Uterus (tissue), 3 donors: ENCODE measurements at regions not wholly inside any gene's neighbourhood (a gene's known extent, or its start where the extent isn't known, plus 50 kb on each side); places are given as distances from the start of the nearest gene placed in this dataset.

ENCODE experiments used
- DNase-seq, 2 donors: peaks; one replicate each; pipeline ENCODE4 v3.0.0-alpha.2; 2019 to 2020
- H3K27ac ChIP-seq, 2 donors: fragments of 200-600 bp; sonication (generic); 1 replicate in 1 of 2; 2 replicates in 1 of 2; pipeline ENCODE4 v1.5.1; 2016 to 2018
- H3K27me3 ChIP-seq, 2 donors: fragments of 200-600 bp; sonication (generic); one replicate each; pipeline ENCODE4 v1.5.1; 2018 to 2019; ENCODE audit warnings: control low read depth in 1 of 2
- H3K36me3 ChIP-seq, 2 donors: fragments of 200-600 bp; sonication (generic); one replicate each; pipeline ENCODE4 v1.5.1; 2019; ENCODE audit warnings: control low read depth in 1 of 2
- H3K4me1 ChIP-seq, 2 donors: fragments of 200-600 bp; sonication (generic); one replicate each; pipeline ENCODE4 v1.5.1; 2018 to 2019; ENCODE audit warnings: control low read depth in 1 of 2
- H3K4me3 ChIP-seq, 2 donors: fragments of 200-600 bp; sonication (generic); 1 replicate in 1 of 2; 2 replicates in 1 of 2; pipeline ENCODE4 v1.5.1; 2018 to 2019; ENCODE audit warnings: mild to moderate bottlenecking in 1 of 2
- H3K9me3 ChIP-seq, 2 donors: fragments of 200-600 bp; sonication (generic); one replicate each; pipeline ENCODE4 v1.5.1; 2019; ENCODE audit warnings: control low read depth in 1 of 2
- CTCF ChIP-seq, 4 experiments: fragments of 200-600 bp in 2 of 4; fragments of 450-650 bp in 2 of 4; sonication (generic) in 2 of 4; IDR thresholded peaks; one replicate each; pipeline ENCODE4 v1.5.1; 2016 to 2019; ENCODE audit warnings: antibody characterized with exemption in 4 of 4, mild to moderate bottlenecking in 2 of 4, moderate library complexity in 1 of 4
- POLR2A ChIP-seq, 2 donors: fragments of 450-650 bp; IDR thresholded peaks; one replicate each; pipeline ENCODE4 v1.6.1; 2016; ENCODE audit warnings: antibody characterized with exemption in 2 of 2, mild to moderate bottlenecking in 1 of 2, moderate library complexity in 1 of 2
- intact Hi-C: fragments of 100-400 bp; cut with DNase I; formaldehyde crosslinking; loops from one replicate; pipeline ENCODE4 v1.15.1; 2023; ENCODE audit warnings: low total_unique reads
- donor health status: DM: yes; HTN: yes; CAD: no.

- H3K36me3 ChIP-seq, result no peaks in the 10 kb centered on the region
- H3K4me3 ChIP-seq, result no peak overlapping the region
- no peaks in the 10 kb centered on the region for H3K27me3 ChIP-seq
- intact Hi-C loops, result no loop called here
- no peak overlapping the region for H3K27ac ChIP-seq
- no peaks in the 10 kb centered on the region for H3K9me3 ChIP-seq
- TF ChIP-seq CTCF (IDR thresholded peaks at IDR 0.05) (no peak), POLR2A (IDR thresholded peaks at IDR 0.05) (no peak)
- no peaks in the 10 kb centered on the region for H3K4me1 ChIP-seq
- peak; percentile 31 to 48 for DNase-seq
These were observed 115.0 kb downstream of the MN1 start for GRCh38 chr22:27686534-27686933.

- DNase-seq, result no peak
- intact Hi-C loops, result no loop called here
- Histone ChIP-seq H3K27ac (no peak overlapping the region), H3K27me3 (no peaks in the 10 kb centered on the region), H3K4me3 (no peak overlapping the region), H3K4me1 (no peaks in the 10 kb centered on the region), H3K9me3 (no peaks in the 10 kb centered on the region), H3K36me3 (no peaks in the 10 kb centered on the region)
- TF ChIP-seq POLR2A (IDR thresholded peaks at IDR 0.05), result no peak
- TF ChIP-seq CTCF (IDR thresholded peaks at IDR 0.05), result no peak
These were observed 113.5 kb downstream of the MN1 start for GRCh38 chr22:27687984-27688545.

GRCh38 chr22:27689664-27690063, 111.9 kb downstream of the MN1 start:
- H3K4me1 ChIP-seq, result no peaks in the 10 kb centered on the region
- H3K27ac ChIP-seq, result no peak overlapping the region
- no peak overlapping the region for H3K4me3 ChIP-seq
- no peak for DNase-seq
- intact Hi-C loops, result no loop called here
- no peaks in the 10 kb centered on the region for H3K36me3 ChIP-seq
- H3K27me3 ChIP-seq, result no peaks in the 10 kb centered on the region
- no peaks in the 10 kb centered on the region for H3K9me3 ChIP-seq
- TF ChIP-seq POLR2A (IDR thresholded peaks at IDR 0.05) (no peak), CTCF (IDR thresholded peaks at IDR 0.05) (no peak)

GRCh38 chr22:27690599-27690998, 111.0 kb downstream of the MN1 start:
- Histone ChIP-seq H3K27me3 (no peaks in the 10 kb centered on the region), H3K9me3 (no peaks in the 10 kb centered on the region), H3K4me3 (no peak overlapping the region), H3K36me3 (no peaks in the 10 kb centered on the region), H3K4me1 (no peaks in the 10 kb centered on the region), H3K27ac (no peak overlapping the region)
- TF ChIP-seq CTCF (IDR thresholded peaks at IDR 0.05) (no peak), POLR2A (IDR thresholded peaks at IDR 0.05) (no peak)
- intact Hi-C loops, result no loop called here
- DNase-seq, result no peak

- Histone ChIP-seq H3K27ac (no peak overlapping the region), H3K9me3 (no peaks in the 10 kb centered on the region), H3K4me3 (no peak overlapping the region), H3K27me3 (no peaks in the 10 kb centered on the region), H3K4me1 (no peaks in the 10 kb centered on the region), H3K36me3 (no peaks in the 10 kb centered on the region)
- TF ChIP-seq POLR2A (IDR thresholded peaks at IDR 0.05) (no peak), CTCF (IDR thresholded peaks at IDR 0.05) (no peak)
- intact Hi-C loops, result no loop called here
- no peak for DNase-seq
These were observed 109.3 kb downstream of the MN1 start for GRCh38 chr22:27692243-27692642.
